H9 (cell line): ENCODE measurements at regions not wholly inside any gene's neighbourhood (a gene's known extent, or its start where the extent isn't known, plus 50 kb on each side); places are given as distances from the start of the nearest gene placed in this dataset.

Experiments used
- DNase-seq: peaks from one replicate; pipeline ENCODE4 v3.0.0-alpha.2; 2017
- H2AFZ ChIP-seq: one replicate; pipeline ENCODE4 v1.6.1; 2013; ENCODE audit warnings: mild to moderate bottlenecking, low read length, control low read depth, moderate library complexity
- H2AK5ac ChIP-seq: 2 replicates; pipeline ENCODE4 v1.6.1; 2013; ENCODE audit warnings: low read length, control low read depth, mixed read lengths; ENCODE audit not compliant: insufficient read length
- H2BK120ac ChIP-seq: one replicate; pipeline ENCODE4 v1.6.1; 2013; ENCODE audit warnings: low read depth, mild to moderate bottlenecking, low read length, control low read depth, inconsistent platforms; ENCODE audit not compliant: poor library complexity, severe bottlenecking
- H2BK12ac ChIP-seq: 2 replicates; pipeline ENCODE4 v1.6.1; 2013; ENCODE audit warnings: low read length, control low read depth, mixed read lengths, low read depth; ENCODE audit not compliant: insufficient read length
- H2BK15ac ChIP-seq: 2 replicates; pipeline ENCODE4 v1.6.1; 2013; ENCODE audit warnings: low read depth, low read length, control low read depth
- H2BK20ac ChIP-seq: one replicate; pipeline ENCODE4 v1.6.1; 2013; ENCODE audit warnings: low read depth, mild to moderate bottlenecking, low read length, control low read depth, inconsistent platforms; ENCODE audit not compliant: poor library complexity, severe bottlenecking
- H2BK5ac ChIP-seq: 2 replicates; pipeline ENCODE4 v1.6.1; 2013; ENCODE audit warnings: low read length, control low read depth, mixed read lengths; ENCODE audit not compliant: insufficient read length
- H3K14ac ChIP-seq: 2 replicates; pipeline ENCODE4 v1.6.1; 2013; ENCODE audit warnings: low read length, control low read depth; ENCODE audit not compliant: insufficient read depth
- H3K18ac ChIP-seq: 2 replicates; pipeline ENCODE4 v1.6.1; 2013; ENCODE audit warnings: low read depth, mild to moderate bottlenecking, mixed read lengths, low read length, control low read depth; ENCODE audit not compliant: insufficient read length
- H3K23ac ChIP-seq: 2 replicates; pipeline ENCODE4 v1.6.1; 2013; ENCODE audit warnings: low read length, control low read depth, mixed read lengths, low read depth; ENCODE audit not compliant: insufficient read length
- H3K23me2 ChIP-seq: 2 replicates; pipeline ENCODE4 v1.6.1; 2013; ENCODE audit warnings: low read depth, mild to moderate bottlenecking, mixed read lengths, low read length, control low read depth; ENCODE audit not compliant: insufficient read length, poor library complexity, severe bottlenecking
- H3K27ac ChIP-seq: 2 replicates; pipeline ENCODE4 v1.5.1; 2013; ENCODE audit warnings: low read length, control low read depth, mixed read lengths, low read depth; ENCODE audit not compliant: insufficient read length
- H3K27me3 ChIP-seq: 2 replicates; pipeline ENCODE4 v1.6.1; 2013; ENCODE audit warnings: low read length, control low read depth, inconsistent platforms; ENCODE audit not compliant: insufficient read depth
- H3K4ac ChIP-seq: 2 replicates; pipeline ENCODE4 v1.6.1; 2013; ENCODE audit warnings: low read depth, mild to moderate bottlenecking, control low read depth, inconsistent platforms, low read length, moderate library complexity
- H3K4me1 ChIP-seq: 2 replicates; pipeline ENCODE4 v1.6.1; 2013; ENCODE audit warnings: low read length, control low read depth, inconsistent platforms; ENCODE audit not compliant: insufficient read depth
- H3K4me2 ChIP-seq: 2 replicates; pipeline ENCODE4 v1.6.1; 2013; ENCODE audit warnings: low read length, control low read depth, mixed read lengths; ENCODE audit not compliant: insufficient read length, insufficient read depth
- H3K56ac ChIP-seq: 2 replicates; pipeline ENCODE4 v1.6.1; 2013; ENCODE audit warnings: low read depth, mild to moderate bottlenecking, mixed read lengths, low read length, control low read depth; ENCODE audit not compliant: insufficient read length
- H3K79me1 ChIP-seq: 2 replicates; pipeline ENCODE4 v1.6.1; 2013; ENCODE audit warnings: low read depth, mild to moderate bottlenecking, moderate library complexity, low read length, control low read depth, inconsistent platforms; ENCODE audit not compliant: insufficient read depth, poor library complexity, severe bottlenecking
- H3K79me2 ChIP-seq: 2 replicates; pipeline ENCODE4 v1.6.1; 2013; ENCODE audit warnings: low read length, control low read depth, inconsistent platforms; ENCODE audit not compliant: insufficient read depth
- H3K9ac ChIP-seq: 2 replicates; pipeline ENCODE4 v1.6.1; 2013; ENCODE audit warnings: low read length, control low read depth, mixed read lengths; ENCODE audit not compliant: insufficient read length; ENCODE audit errors: extremely low read depth
- H3K9me3 ChIP-seq: one replicate; pipeline ENCODE4 v1.6.1; 2013; ENCODE audit warnings: low read depth, low read length, inconsistent platforms; ENCODE audit not compliant: control insufficient read depth
- H3T11ph ChIP-seq: one replicate; pipeline ENCODE4 v1.6.1; 2013; ENCODE audit warnings: mild to moderate bottlenecking, low read length, control low read depth, inconsistent platforms
- H4K20me1 ChIP-seq: one replicate; pipeline ENCODE4 v1.6.1; 2013; ENCODE audit not compliant: control insufficient read depth, insufficient read length, insufficient read depth
- H4K5ac ChIP-seq: 2 replicates; pipeline ENCODE4 v1.6.1; 2013; ENCODE audit warnings: low read depth, mild to moderate bottlenecking, mixed read lengths, low read length, control low read depth; ENCODE audit not compliant: insufficient read length
- H4K8ac ChIP-seq: replicated peaks from 2 replicates; pipeline ENCODE4 v1.6.1; 2013; ENCODE audit warnings: low read length, control low read depth, mixed read lengths, low read depth; ENCODE audit not compliant: insufficient read length
- H4K91ac ChIP-seq: 2 replicates; pipeline ENCODE4 v1.6.1; 2013; ENCODE audit warnings: low read depth, mild to moderate bottlenecking, moderate library complexity, mixed read lengths, low read length, control low read depth; ENCODE audit not compliant: insufficient read length
- H3K27ac Mint-ChIP-seq, 3 experiments: 2 replicates in 2 of 3; 3 replicates in 1 of 3; pipeline ENCODE4 v1.8.0; 2020 to 2021; ENCODE audit warnings: mixed read lengths in 3 of 3, mild to moderate bottlenecking in 1 of 3, moderate library complexity in 1 of 3
- H3K27me3 Mint-ChIP-seq: 2 replicates; pipeline ENCODE4 v1.8.0; 2021; ENCODE audit warnings: low read depth, mild to moderate bottlenecking, moderate library complexity, mixed read lengths
- H3K36me3 Mint-ChIP-seq, 3 experiments: 2 replicates in 2 of 3; 3 replicates in 1 of 3; pipeline ENCODE4 v1.8.0; 2020 to 2021; ENCODE audit warnings: low read depth in 3 of 3, mixed read lengths in 3 of 3; ENCODE audit not compliant: insufficient read depth in 1 of 3
- H3K4me1 Mint-ChIP-seq, 2 experiments: 2 replicates each; pipeline ENCODE4 v1.8.0; 2020; ENCODE audit warnings: mixed read lengths in 2 of 2
- H3K4me3 Mint-ChIP-seq, 2 experiments: 2 replicates in 1 of 2; 3 replicates in 1 of 2; pipeline ENCODE4 v1.8.0; 2020 to 2021; ENCODE audit warnings: mild to moderate bottlenecking in 2 of 2, mixed read lengths in 2 of 2, moderate library complexity in 1 of 2
- H3K9me3 Mint-ChIP-seq, 2 experiments: 2 replicates in 1 of 2; 3 replicates in 1 of 2; pipeline ENCODE4 v1.8.0; 2020; ENCODE audit warnings: mild to moderate bottlenecking in 2 of 2, mixed read lengths in 2 of 2, moderate library complexity in 1 of 2
- WGBS: extraction: QIAGEN DNeasy Blood & Tissue Kit; methylation state at CpG from one replicate; pipeline ENCODE4 v1.1.7; 2013; ENCODE audit warnings: missing lambda C conversion rate, low lambda C conversion rate, mixed read lengths; ENCODE audit not compliant: insufficient read length; ENCODE audit errors: extremely low coverage; 5-methylcytosine and 5-hydroxymethylcytosine counted together
- TF ChIP-seq, protein P1 (sequence below): fragments of 200-600 bp; sonication (generic); conservative IDR thresholded peaks from 3 replicates; pipeline ENCODE4 v1.8.0; 2021; ENCODE audit warnings: antibody characterized with exemption, mild to moderate bottlenecking

- Histone ChIP-seq H2AK5ac (no peak overlapping the region), H3K23me2 (no peaks in the 10 kb centered on the region), H2BK5ac (no peak overlapping the region), H2BK15ac (no peak overlapping the region), H2BK20ac (no peak overlapping the region), H3K14ac (no peak overlapping the region; the same call in 1 of the 2 replicates), H4K5ac (no peak overlapping the region), H3K18ac (no peak overlapping the region), H2BK12ac (no peak overlapping the region), H3K4me1 (no peaks in the 10 kb centered on the region), H4K8ac (no peak overlapping the region), H3K9ac (no peak overlapping the region), H3K79me1 (no peaks in the 10 kb centered on the region), H3K27ac (no peak overlapping the region), H2AFZ (no peak overlapping the region), H4K91ac (no peak overlapping the region), H3K4ac (no peak overlapping the region), H3K23ac (no peak overlapping the region), H3K56ac (no peak overlapping the region), H3K27me3 (peaks cover 2% of the 10 kb centered on the region; the same call in 1 of the 2 replicates), H2BK120ac (no peak overlapping the region), H4K20me1 (no peaks in the 10 kb centered on the region), H3K9me3 (no peaks in the 10 kb centered on the region), H3T11ph (no peak overlapping the region), H3K79me2 (no peaks in the 10 kb centered on the region), H3K4me2 (no peak overlapping the region)
- no CpG with 5 or more reads among the region's 8 CpGs for WGBS
- Mint-ChIP-seq H3K36me3 (no peaks in the 10 kb centered on the region), H3K4me3 (no peak overlapping the region), H3K27ac (no peak overlapping the region), H3K9me3 (no peaks in the 10 kb centered on the region), H3K27me3 (peaks cover 10% of the 10 kb centered on the region), H3K4me1 (no peaks in the 10 kb centered on the region; a peak in 1 of 4 replicates)
- no peak for DNase-seq
- TF ChIP-seq, protein P1, sequence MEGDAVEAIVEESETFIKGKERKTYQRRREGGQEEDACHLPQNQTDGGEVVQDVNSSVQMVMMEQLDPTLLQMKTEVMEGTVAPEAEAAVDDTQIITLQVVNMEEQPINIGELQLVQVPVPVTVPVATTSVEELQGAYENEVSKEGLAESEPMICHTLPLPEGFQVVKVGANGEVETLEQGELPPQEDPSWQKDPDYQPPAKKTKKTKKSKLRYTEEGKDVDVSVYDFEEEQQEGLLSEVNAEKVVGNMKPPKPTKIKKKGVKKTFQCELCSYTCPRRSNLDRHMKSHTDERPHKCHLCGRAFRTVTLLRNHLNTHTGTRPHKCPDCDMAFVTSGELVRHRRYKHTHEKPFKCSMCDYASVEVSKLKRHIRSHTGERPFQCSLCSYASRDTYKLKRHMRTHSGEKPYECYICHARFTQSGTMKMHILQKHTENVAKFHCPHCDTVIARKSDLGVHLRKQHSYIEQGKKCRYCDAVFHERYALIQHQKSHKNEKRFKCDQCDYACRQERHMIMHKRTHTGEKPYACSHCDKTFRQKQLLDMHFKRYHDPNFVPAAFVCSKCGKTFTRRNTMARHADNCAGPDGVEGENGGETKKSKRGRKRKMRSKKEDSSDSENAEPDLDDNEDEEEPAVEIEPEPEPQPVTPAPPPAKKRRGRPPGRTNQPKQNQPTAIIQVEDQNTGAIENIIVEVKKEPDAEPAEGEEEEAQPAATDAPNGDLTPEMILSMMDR: no peak
Measured at GRCh38 chr10:125535559-125535958, 147.4 kb downstream of the TEX36 start.
